CD4-positive, alpha-beta memory T cell (primary cell): ENCODE measurements at regions not wholly inside any gene's neighbourhood (a gene's known extent, or its start where the extent isn't known, plus 50 kb on each side); places are given as distances from the start of the nearest gene placed in this dataset.

Experiments used
- CTCF ChIA-PET: fragments of 350-600 bp; sonication (Branson Sonifier 250); formaldehyde crosslinking; loops from one replicate; lab custom pipeline; 2021; ENCODE audit warnings: inconsistent platforms; ENCODE audit not compliant: partially characterized antibody; lab: Charles Lee
- POLR2A ChIA-PET: fragments of 350-600 bp; sonication (Branson Sonifier 250); formaldehyde crosslinking; loops from one replicate; lab custom pipeline; 2021; ENCODE audit not compliant: partially characterized antibody; lab: Charles Lee
- DNase-seq, 5 donors: peaks; one replicate each; pipeline versions ENCODE4 v3.0.0 to v3.0.0-alpha.2; 2020 to 2022; ENCODE audit warnings: mixed read lengths in 1 of 5
- H3K27ac ChIP-seq: one replicate; pipeline ENCODE4 v1.7.0; 2013; ENCODE audit warnings: low read depth, low read length
- H3K27me3 ChIP-seq: 2 replicates; pipeline ENCODE4 v1.7.0; 2013; ENCODE audit warnings: mild to moderate bottlenecking, low read length, moderate library complexity; ENCODE audit not compliant: insufficient read depth
- H3K36me3 ChIP-seq: 2 replicates; pipeline ENCODE4 v1.7.0; 2013; ENCODE audit warnings: mild to moderate bottlenecking, low read length, moderate library complexity; ENCODE audit not compliant: insufficient read depth
- H3K4me1 ChIP-seq: 2 replicates; pipeline ENCODE4 v1.7.0; 2013; ENCODE audit warnings: mild to moderate bottlenecking, low read length, moderate library complexity; ENCODE audit not compliant: insufficient read depth
- H3K4me3 ChIP-seq, 2 donors: one replicate each; pipeline ENCODE4 v1.7.0; 2013; ENCODE audit warnings: low read length in 2 of 2, mild to moderate bottlenecking in 1 of 2
- H3K9me3 ChIP-seq, 2 donors: one replicate each; pipeline ENCODE4 v1.7.0; 2013; ENCODE audit warnings: low read length in 2 of 2, control low read depth in 1 of 2; ENCODE audit not compliant: control insufficient read depth in 1 of 2
- H3K27ac Mint-ChIP-seq, 7 donors: one replicate each; pipeline ENCODE4 v1.8.0; 2020 to 2021; ENCODE audit warnings: mixed read lengths in 7 of 7, mild to moderate bottlenecking in 6 of 7, inconsistent platforms in 3 of 7, moderate library complexity in 3 of 7
- H3K27me3 Mint-ChIP-seq, 2 donors: one replicate each; pipeline ENCODE4 v1.8.0; 2020 to 2021; ENCODE audit warnings: mixed read lengths in 2 of 2
- H3K36me3 Mint-ChIP-seq, 2 donors: one replicate each; pipeline ENCODE4 v1.8.0; 2020 to 2021; ENCODE audit warnings: mixed read lengths in 2 of 2, inconsistent platforms in 1 of 2, mild to moderate bottlenecking in 1 of 2
- H3K4me1 Mint-ChIP-seq, 4 donors: one replicate each; pipeline ENCODE4 v1.8.0; 2020 to 2021; ENCODE audit warnings: mixed read lengths in 4 of 4, mild to moderate bottlenecking in 1 of 4
- H3K4me3 Mint-ChIP-seq, 8 donors: one replicate each; pipeline ENCODE4 v1.8.0; 2020 to 2021; ENCODE audit warnings: mixed read lengths in 8 of 8, mild to moderate bottlenecking in 7 of 8, moderate library complexity in 6 of 8, inconsistent platforms in 3 of 8
- H3K9me3 Mint-ChIP-seq, 8 donors: one replicate each; pipeline ENCODE4 v1.8.0; 2020 to 2021; ENCODE audit warnings: mixed read lengths in 8 of 8, mild to moderate bottlenecking in 5 of 8, inconsistent platforms in 3 of 8, moderate library complexity in 1 of 8
- intact Hi-C: fragments of 100-400 bp; cut with micrococcal nuclease; formaldehyde crosslinking; loops from one replicate; pipeline ENCODE4 v1.15.1; 2023

DNA sequence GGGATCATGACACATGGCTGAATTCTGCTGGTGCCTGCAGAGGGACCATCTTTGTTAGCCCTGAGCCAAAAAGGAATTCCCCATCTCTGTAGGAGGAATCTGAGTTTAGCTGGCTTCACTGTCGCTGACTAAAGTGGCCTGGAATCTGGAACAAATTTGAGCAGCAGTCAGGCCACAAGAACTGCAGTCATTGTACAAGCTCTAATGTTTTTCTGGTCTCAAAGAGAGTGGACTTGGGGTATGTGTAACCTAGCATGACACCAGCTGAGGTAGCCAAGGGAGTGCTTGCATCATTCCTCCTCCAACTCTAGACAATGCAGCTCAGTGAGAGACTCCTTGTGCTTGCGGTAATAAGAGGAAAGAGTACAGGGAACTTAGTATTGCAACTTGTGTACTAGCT, 539.1 kb upstream of the LRRTM4 start:
- no peak overlapping the region for H3K4me3 ChIP-seq
- peaks cover 6 to 25% (median 15%) of the 10 kb centered on the region in 8 donors for H3K9me3 Mint-ChIP-seq
- intact Hi-C loops, result no loop called here
- no peak for DNase-seq
- ChIA-PET CTCF (no interaction called here), POLR2A (no interaction called here)
- H3K36me3 ChIP-seq, result no peaks in the 10 kb centered on the region
- H3K27me3 Mint-ChIP-seq, result no peaks in the 10 kb centered on the region
- H3K4me3 Mint-ChIP-seq, result no peak overlapping the region
- H3K27ac Mint-ChIP-seq, result no peak overlapping the region
- H3K27ac ChIP-seq, result no peak overlapping the region
- H3K9me3 ChIP-seq, result peaks cover 0 to 5% of the 10 kb centered on the region in 2 donors
- H3K4me1 ChIP-seq, result no peaks in the 10 kb centered on the region
- no peaks in the 10 kb centered on the region for H3K27me3 ChIP-seq
- no peaks in the 10 kb centered on the region for H3K36me3 Mint-ChIP-seq
- H3K4me1 Mint-ChIP-seq, result no peaks in the 10 kb centered on the region

DNA sequence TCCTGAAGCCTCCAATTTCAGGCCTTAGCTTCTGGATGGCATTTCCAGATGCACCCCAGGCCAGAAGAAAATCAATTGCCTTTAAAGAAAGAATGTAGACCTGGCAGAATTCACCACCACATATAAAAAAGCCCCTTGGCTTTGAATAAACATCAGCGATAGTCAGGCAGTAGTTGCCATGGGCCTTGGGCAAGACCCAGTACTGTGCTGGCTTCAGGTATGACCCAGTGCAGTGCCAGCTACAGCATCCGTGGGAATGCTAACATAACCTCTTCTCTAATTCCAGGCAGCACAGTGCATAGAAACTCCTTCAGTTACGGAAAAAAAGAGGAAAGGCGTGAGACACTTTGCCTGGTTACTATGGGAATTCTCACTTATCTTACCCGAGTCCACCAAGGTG, 539.6 kb upstream of the LRRTM4 start:
- no peaks in the 10 kb centered on the region for H3K4me1 ChIP-seq
- no peaks in the 10 kb centered on the region for H3K36me3 Mint-ChIP-seq
- CTCF ChIA-PET, result no interaction called here
- no peaks in the 10 kb centered on the region for H3K36me3 ChIP-seq
- intact Hi-C loops, result no loop called here
- H3K27ac ChIP-seq, result no peak overlapping the region
- no peaks in the 10 kb centered on the region for H3K4me1 Mint-ChIP-seq
- no peak overlapping the region for H3K4me3 ChIP-seq
- H3K27me3 ChIP-seq, result no peaks in the 10 kb centered on the region
- H3K9me3 Mint-ChIP-seq, result peaks cover 6 to 25% (median 15%) of the 10 kb centered on the region in 8 donors
- H3K27ac Mint-ChIP-seq, result no peak overlapping the region
- no peaks in the 10 kb centered on the region for H3K27me3 Mint-ChIP-seq
- POLR2A ChIA-PET, result no interaction called here
- no peak overlapping the region for H3K4me3 Mint-ChIP-seq
- peaks cover 0 to 5% of the 10 kb centered on the region in 2 donors for H3K9me3 ChIP-seq
- DNase-seq, result no peak

DNA sequence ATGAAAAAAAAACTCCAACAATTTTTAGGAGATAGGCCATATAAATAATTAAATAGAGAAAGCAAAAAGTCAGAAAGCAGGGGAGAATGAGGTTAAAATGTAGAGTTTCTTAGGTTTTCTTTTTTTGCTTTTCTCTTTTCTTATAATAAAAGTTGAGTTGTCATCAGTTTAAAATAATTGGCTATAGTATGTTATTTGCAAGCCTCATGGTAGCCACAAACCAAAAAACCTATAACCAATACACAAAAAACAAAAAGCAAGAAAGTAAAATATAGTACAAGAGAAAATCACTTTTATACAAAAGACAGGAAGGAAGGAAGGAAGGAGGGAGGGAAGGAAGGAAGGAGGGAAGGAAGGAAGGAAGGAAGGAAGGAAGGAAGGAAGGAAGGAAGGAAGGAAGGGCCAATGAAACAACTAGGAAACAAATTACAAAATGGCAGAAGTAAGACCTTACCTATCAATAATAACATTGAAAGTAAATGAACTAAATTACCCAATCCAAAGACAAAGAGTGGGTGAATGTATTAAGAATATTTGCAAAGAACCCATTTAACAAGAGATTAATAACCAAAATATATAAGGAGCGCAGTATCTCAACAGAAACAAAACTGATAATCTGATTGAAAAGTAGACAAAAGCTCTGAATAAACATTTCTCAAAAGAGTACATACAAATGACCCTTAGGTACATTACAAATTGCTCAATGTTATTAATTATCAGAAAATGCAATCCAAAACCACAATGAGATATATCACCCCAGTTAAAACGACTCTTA, 541.3 kb upstream of the LRRTM4 start:
- no peak overlapping the region for H3K4me3 ChIP-seq
- H3K27ac Mint-ChIP-seq, result no peak overlapping the region
- H3K27me3 Mint-ChIP-seq, result no peaks in the 10 kb centered on the region
- ChIA-PET POLR2A (no interaction called here), CTCF (no interaction called here)
- H3K27me3 ChIP-seq, result no peaks in the 10 kb centered on the region
- no peaks in the 10 kb centered on the region for H3K4me1 Mint-ChIP-seq
- no peaks in the 10 kb centered on the region for H3K36me3 Mint-ChIP-seq
- H3K27ac ChIP-seq, result no peak overlapping the region
- H3K9me3 Mint-ChIP-seq, result peaks cover 7 to 21% (median 11%) of the 10 kb centered on the region in 8 donors
- no peak for DNase-seq
- H3K4me3 Mint-ChIP-seq, result no peak overlapping the region
- H3K36me3 ChIP-seq, result no peaks in the 10 kb centered on the region
- no peaks in the 10 kb centered on the region for H3K4me1 ChIP-seq
- intact Hi-C loops, result no loop called here
- H3K9me3 ChIP-seq, result peaks cover 0 to 5% of the 10 kb centered on the region in 2 donors

DNA sequence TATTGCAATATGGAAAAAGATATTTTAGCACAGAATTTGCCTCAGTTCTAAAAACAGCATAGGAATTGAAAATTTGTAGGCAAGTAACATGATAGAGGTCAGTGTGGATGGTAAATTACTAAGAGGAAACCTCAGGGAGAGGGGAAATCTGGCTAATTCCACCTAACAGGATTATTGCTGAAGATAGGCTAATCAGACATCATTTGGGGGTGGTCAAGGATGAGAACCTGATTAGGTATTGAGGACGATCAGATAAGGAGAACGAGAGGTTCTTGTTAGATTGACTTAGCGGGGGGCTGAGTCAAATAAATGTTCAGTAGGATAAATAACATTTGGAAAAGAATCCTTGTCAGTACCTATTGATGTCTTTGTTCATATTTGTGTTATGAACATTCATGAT, 543.2 kb upstream of the LRRTM4 start:
- intact Hi-C loops, result no loop called here
- CTCF ChIA-PET, result no interaction called here
- Mint-ChIP-seq H3K36me3 (no peaks in the 10 kb centered on the region), H3K9me3 (peaks cover 4 to 14% (median 10%) of the 10 kb centered on the region in 8 donors), H3K4me3 (no peak overlapping the region), H3K4me1 (no peaks in the 10 kb centered on the region), H3K27ac (no peak overlapping the region), H3K27me3 (no peaks in the 10 kb centered on the region)
- H3K36me3 ChIP-seq, result no peaks in the 10 kb centered on the region
- no peak for DNase-seq
- H3K27me3 ChIP-seq, result no peaks in the 10 kb centered on the region
- H3K4me1 ChIP-seq, result no peaks in the 10 kb centered on the region
- POLR2A ChIA-PET, result no interaction called here
- H3K9me3 ChIP-seq, result peaks cover 0 to 5% of the 10 kb centered on the region in 2 donors
- H3K4me3 ChIP-seq, result no peak overlapping the region
- H3K27ac ChIP-seq, result no peak overlapping the region

DNA sequence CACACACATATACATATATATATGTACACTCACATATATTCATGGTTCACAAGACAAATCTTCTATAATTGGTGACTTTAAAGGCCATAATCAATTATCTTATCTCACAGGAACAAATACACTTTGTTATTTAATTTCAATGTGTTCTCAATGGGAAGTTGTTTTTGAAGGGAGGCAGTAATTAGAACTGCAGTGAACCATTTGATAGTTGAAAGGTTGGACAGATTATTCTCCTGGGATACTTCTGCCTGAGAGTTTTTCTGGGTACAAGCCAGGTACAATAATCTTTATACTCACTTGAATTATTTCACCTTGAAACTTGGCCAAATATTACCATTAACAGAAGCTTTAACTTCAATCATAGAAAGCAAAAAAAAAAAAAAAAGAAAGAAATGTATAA, 546.6 kb upstream of the LRRTM4 start:
- CTCF ChIA-PET, result no interaction called here
- no peak overlapping the region for H3K4me3 Mint-ChIP-seq
- H3K27ac Mint-ChIP-seq, result no peak overlapping the region
- intact Hi-C loops, result no loop called here
- Histone ChIP-seq H3K27me3 (no peaks in the 10 kb centered on the region), H3K27ac (no peak overlapping the region), H3K4me1 (no peaks in the 10 kb centered on the region), H3K4me3 (no peak overlapping the region), H3K36me3 (no peaks in the 10 kb centered on the region), H3K9me3 (no peaks in the 10 kb centered on the region)
- no peaks in the 10 kb centered on the region for H3K36me3 Mint-ChIP-seq
- no peaks in the 10 kb centered on the region for H3K4me1 Mint-ChIP-seq
- H3K9me3 Mint-ChIP-seq, result peaks cover 0 to 24% (median 6%) of the 10 kb centered on the region in 8 donors
- no peak for DNase-seq
- no peaks in the 10 kb centered on the region for H3K27me3 Mint-ChIP-seq
- POLR2A ChIA-PET, result no interaction called here

DNA sequence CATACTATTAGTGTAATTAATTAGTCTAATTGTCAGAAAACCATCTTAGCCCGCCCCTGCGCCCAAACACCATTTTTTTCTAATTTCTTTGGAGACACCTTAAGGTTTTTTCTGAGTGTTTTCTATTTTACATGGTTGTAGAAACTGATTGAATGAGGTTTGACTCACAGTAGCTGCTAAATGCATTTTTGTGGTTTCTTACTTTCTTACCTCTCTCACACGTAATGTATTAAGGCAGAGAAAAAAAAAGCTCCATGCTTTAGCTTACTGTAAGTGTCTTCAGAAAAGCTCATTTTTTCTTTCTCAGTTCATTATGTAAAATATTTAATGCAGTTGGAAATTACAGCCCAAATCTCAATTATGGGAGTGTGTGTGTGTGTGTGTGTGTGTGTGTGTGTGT, 548.5 kb upstream of the LRRTM4 start:
- Mint-ChIP-seq H3K27ac (no peak overlapping the region), H3K9me3 (peaks cover 2 to 21% (median 15%) of the 10 kb centered on the region in 8 donors), H3K4me3 (no peak overlapping the region), H3K4me1 (no peaks in the 10 kb centered on the region), H3K36me3 (no peaks in the 10 kb centered on the region), H3K27me3 (no peaks in the 10 kb centered on the region)
- CTCF ChIA-PET, result no interaction called here
- H3K27ac ChIP-seq, result no peak overlapping the region
- POLR2A ChIA-PET, result no interaction called here
- DNase-seq, result no peak
- H3K36me3 ChIP-seq, result no peaks in the 10 kb centered on the region
- H3K9me3 ChIP-seq, result no peaks in the 10 kb centered on the region
- no peaks in the 10 kb centered on the region for H3K27me3 ChIP-seq
- no peaks in the 10 kb centered on the region for H3K4me1 ChIP-seq
- intact Hi-C loops, result no loop called here
- no peak overlapping the region for H3K4me3 ChIP-seq

DNA sequence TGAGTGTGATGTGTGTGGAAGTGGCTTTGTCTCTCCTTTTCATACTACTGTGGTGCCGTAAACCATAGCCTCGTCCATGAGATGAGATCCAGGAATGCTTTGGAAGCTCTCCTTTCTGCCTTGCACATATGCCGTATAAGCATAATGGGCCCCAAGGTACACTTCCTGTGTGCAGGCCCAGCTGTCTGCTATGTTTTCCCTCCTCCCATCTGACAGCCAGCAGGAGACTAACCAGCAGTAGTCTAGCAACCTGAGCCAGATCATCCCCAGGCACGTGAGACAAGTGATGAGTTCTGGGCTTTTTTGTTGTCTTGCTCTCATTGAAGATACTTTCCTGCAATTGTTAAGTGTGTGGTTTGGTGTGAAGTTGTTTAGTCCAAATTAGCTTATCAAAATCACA, 555.5 kb upstream of the LRRTM4 start:
- no peaks in the 10 kb centered on the region for H3K36me3 Mint-ChIP-seq
- no peaks in the 10 kb centered on the region for H3K4me1 Mint-ChIP-seq
- Histone ChIP-seq H3K27ac (no peak overlapping the region), H3K9me3 (no peaks in the 10 kb centered on the region), H3K4me1 (no peaks in the 10 kb centered on the region), H3K27me3 (no peaks in the 10 kb centered on the region), H3K36me3 (no peaks in the 10 kb centered on the region), H3K4me3 (no peak overlapping the region)
- peaks cover 2 to 42% (median 18%) of the 10 kb centered on the region in 8 donors for H3K9me3 Mint-ChIP-seq
- H3K27me3 Mint-ChIP-seq, result no peaks in the 10 kb centered on the region
- no peak for DNase-seq
- H3K4me3 Mint-ChIP-seq, result no peak overlapping the region
- CTCF ChIA-PET, result no interaction called here
- POLR2A ChIA-PET, result no interaction called here
- intact Hi-C loops, result no loop called here
- no peak overlapping the region for H3K27ac Mint-ChIP-seq
